NCI-H774 (cell line): ENCODE measurements at regions not wholly inside any gene's neighbourhood (a gene's known extent, or its start where the extent isn't known, plus 50 kb on each side); places are given as distances from the start of the nearest gene placed in this dataset.
"Not testable (repeated sequence)": the region's sequence is repeated elsewhere in the genome, so short reads cannot be mapped to it uniquely, and the experiment has no call there.

Experiments used
- DNase-seq: peaks from one replicate; lab custom pipeline; 2025; lab: John Stamatoyannopoulos, UW

- DNase-seq: no peak
Measured at GRCh38 chr2:182477774-182478173, 50.9 kb upstream of the PDE1A start.

- no peak for DNase-seq
Measured at GRCh38 chr2:182481676-182482075, 54.8 kb upstream of the PDE1A start.

- DNase-seq: no peak
Measured at GRCh38 chr2:182482511-182482910, 55.7 kb upstream of the PDE1A start.

GRCh38 chr2:182496596-182496995, 69.8 kb upstream of the PDE1A start:
- no peak for DNase-seq

- no peak for DNase-seq
Measured at GRCh38 chr2:182499706-182500470, 73.1 kb upstream of the PDE1A start.

GRCh38 chr2:182503886-182504285, 77.0 kb upstream of the PDE1A start:
- DNase-seq: no peak

- no peak for DNase-seq
Measured at GRCh38 chr2:182504903-182505302, 78.1 kb upstream of the PDE1A start.

- no peak for DNase-seq
Measured at GRCh38 chr2:182506606-182507005, 79.8 kb upstream of the PDE1A start.

- not testable (repeated sequence) for DNase-seq
Measured at GRCh38 chr2:182508583-182508982, 81.7 kb upstream of the PDE1A start.

- no peak for DNase-seq
Measured at GRCh38 chr2:182509216-182509615, 82.4 kb upstream of the PDE1A start.

GRCh38 chr2:182521453-182522404, 94.9 kb upstream of the PDE1A start:
- no peak for DNase-seq

GRCh38 chr2:182522405-182522896, 95.6 kb upstream of the PDE1A start:
- DNase-seq: peak; percentile 30

- peak; percentile 33 for DNase-seq
Measured at GRCh38 chr2:182522972-182523473, 96.2 kb upstream of the PDE1A start.

GRCh38 chr2:182530636-182531035, 103.8 kb upstream of the PDE1A start:
- no peak for DNase-seq

GRCh38 chr2:182540252-182540651, 113.4 kb upstream of the PDE1A start:
- no peak for DNase-seq

- no peak for DNase-seq
Measured at GRCh38 chr2:182541268-182541667, 114.4 kb upstream of the PDE1A start.

- DNase-seq: no peak
Measured at GRCh38 chr2:182542501-182543258, 115.8 kb upstream of the PDE1A start.

- DNase-seq: no peak
Measured at GRCh38 chr2:182543741-182544525, 117.1 kb upstream of the PDE1A start.

- DNase-seq: no peak
Measured at GRCh38 chr2:182545420-182546167, 118.8 kb upstream of the PDE1A start.
